ENCODE measurements at regions not wholly inside any gene's neighbourhood (a gene's known extent, or its start where the extent isn't known, plus 50 kb on each side); places are given as distances from the start of the nearest gene placed in this dataset.

DNA sequence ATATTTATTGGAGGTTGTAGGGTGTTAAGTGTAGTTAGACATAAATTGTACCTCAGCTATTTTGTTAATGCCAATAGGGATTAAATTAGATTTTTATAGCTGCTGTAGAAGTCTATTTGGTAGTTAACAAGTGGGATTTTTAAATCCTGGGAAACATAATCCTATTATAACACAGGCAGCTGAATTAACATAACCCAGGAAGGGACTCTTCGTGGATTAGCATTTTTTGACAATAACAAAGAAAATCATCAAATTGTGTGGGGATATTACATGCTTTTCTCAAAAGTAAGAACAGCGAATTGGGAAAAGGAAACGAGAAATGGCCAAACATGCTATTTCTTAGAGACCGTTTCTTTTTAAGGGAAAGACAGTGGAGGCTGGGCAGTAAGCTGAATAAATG is 172.8 kb downstream of the ZIC5 start:
- TF ChIP-seq, protein P1, sequence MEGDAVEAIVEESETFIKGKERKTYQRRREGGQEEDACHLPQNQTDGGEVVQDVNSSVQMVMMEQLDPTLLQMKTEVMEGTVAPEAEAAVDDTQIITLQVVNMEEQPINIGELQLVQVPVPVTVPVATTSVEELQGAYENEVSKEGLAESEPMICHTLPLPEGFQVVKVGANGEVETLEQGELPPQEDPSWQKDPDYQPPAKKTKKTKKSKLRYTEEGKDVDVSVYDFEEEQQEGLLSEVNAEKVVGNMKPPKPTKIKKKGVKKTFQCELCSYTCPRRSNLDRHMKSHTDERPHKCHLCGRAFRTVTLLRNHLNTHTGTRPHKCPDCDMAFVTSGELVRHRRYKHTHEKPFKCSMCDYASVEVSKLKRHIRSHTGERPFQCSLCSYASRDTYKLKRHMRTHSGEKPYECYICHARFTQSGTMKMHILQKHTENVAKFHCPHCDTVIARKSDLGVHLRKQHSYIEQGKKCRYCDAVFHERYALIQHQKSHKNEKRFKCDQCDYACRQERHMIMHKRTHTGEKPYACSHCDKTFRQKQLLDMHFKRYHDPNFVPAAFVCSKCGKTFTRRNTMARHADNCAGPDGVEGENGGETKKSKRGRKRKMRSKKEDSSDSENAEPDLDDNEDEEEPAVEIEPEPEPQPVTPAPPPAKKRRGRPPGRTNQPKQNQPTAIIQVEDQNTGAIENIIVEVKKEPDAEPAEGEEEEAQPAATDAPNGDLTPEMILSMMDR (IDR thresholded peaks at IDR 0.05), result no peak
- H3K36me3 Mint-ChIP-seq (ENCODE audit: low read depth), result no peaks in the 10 kb centered on the region

DNA sequence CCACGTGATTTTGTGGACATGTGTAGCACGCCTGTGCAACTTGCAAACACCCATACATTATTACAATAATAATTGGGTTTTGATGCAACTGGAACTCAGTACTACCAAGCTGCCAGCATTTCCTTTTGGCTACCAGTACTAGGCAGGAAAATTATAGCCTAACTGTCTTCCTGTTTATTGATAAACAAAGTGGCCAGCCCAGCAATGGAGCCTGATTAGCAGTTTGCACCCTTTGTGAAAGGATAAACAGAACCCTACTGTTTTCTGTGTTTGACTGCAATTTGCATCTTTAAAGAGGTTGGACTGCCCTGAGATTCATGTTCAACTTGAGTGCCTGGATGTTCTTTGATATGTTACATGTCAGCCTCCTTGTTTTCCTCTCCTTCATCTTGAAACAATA is 173.9 kb downstream of the ZIC5 start:
- H3K27ac Mint-ChIP-seq, result no peak overlapping the region
- no peak for DNase-seq
- peaks cover 14% of the 10 kb centered on the region for H3K4me1 Mint-ChIP-seq
- H3K36me3 Mint-ChIP-seq (ENCODE audit: low read depth), result no peaks in the 10 kb centered on the region
- H3K4me3 Mint-ChIP-seq, result no peak overlapping the region
- H3K9me3 Mint-ChIP-seq, result no peaks in the 10 kb centered on the region
- H3K27me3 Mint-ChIP-seq (ENCODE audit: low read depth, poor library complexity), result peaks cover 2% of the 10 kb centered on the region
- TF ChIP-seq, protein P1 (IDR thresholded peaks at IDR 0.05), result no peak

More for the DNA sequence above, 172.8 kb downstream of the ZIC5 start:
- Mint-ChIP-seq H3K9me3 (no peaks in the 10 kb centered on the region), H3K4me3 (no peak overlapping the region), H3K27me3 (ENCODE audit: low read depth, poor library complexity) (peaks cover 2% of the 10 kb centered on the region), H3K4me1 (peaks cover 21% of the 10 kb centered on the region), H3K27ac (no peak overlapping the region)
- DNase-seq, result no peak

DNA sequence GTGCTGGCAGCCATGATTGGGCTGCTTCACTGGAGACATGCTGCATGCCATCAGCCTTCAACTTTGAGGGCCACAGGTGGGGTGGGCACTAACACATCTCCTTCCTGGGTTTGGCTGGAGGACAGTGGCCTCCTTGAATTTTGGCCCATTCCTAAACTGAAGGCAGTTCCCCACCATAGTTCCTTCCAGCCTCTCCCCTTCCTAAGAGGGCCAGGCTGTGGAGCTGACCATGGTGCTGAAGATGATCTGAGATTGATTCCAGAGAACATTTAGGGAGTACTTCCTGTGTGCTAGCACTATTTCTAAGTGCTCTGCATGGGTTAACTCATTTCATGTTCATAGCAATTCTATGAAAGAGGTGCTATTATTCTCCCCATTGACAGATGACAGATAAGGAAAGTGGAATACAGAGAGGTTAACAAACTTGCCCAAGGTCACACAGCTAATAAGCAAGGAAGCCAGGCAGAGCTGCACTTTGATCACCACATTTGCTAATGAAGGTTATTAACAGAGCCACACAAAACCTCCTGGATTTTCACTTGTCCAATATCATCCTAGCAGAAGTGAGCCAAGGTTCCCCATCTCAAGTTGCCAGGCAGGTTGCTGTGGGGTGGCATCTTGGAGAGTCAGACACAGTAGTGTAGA is 175.3 kb downstream of the ZIC5 start:
- H3K4me3 Mint-ChIP-seq, result no peak overlapping the region
- H3K4me1 Mint-ChIP-seq, result peaks cover 12% of the 10 kb centered on the region
- no peaks in the 10 kb centered on the region for H3K36me3 Mint-ChIP-seq (ENCODE audit: low read depth)
- H3K27me3 Mint-ChIP-seq (ENCODE audit: low read depth, poor library complexity), result peaks cover 6% of the 10 kb centered on the region
- no peaks in the 10 kb centered on the region for H3K9me3 Mint-ChIP-seq
- no peak overlapping the region for H3K27ac Mint-ChIP-seq
- DNase-seq, result peak; percentile 85
- TF ChIP-seq, protein P1 (IDR thresholded peaks at IDR 0.05), result no peak

DNA sequence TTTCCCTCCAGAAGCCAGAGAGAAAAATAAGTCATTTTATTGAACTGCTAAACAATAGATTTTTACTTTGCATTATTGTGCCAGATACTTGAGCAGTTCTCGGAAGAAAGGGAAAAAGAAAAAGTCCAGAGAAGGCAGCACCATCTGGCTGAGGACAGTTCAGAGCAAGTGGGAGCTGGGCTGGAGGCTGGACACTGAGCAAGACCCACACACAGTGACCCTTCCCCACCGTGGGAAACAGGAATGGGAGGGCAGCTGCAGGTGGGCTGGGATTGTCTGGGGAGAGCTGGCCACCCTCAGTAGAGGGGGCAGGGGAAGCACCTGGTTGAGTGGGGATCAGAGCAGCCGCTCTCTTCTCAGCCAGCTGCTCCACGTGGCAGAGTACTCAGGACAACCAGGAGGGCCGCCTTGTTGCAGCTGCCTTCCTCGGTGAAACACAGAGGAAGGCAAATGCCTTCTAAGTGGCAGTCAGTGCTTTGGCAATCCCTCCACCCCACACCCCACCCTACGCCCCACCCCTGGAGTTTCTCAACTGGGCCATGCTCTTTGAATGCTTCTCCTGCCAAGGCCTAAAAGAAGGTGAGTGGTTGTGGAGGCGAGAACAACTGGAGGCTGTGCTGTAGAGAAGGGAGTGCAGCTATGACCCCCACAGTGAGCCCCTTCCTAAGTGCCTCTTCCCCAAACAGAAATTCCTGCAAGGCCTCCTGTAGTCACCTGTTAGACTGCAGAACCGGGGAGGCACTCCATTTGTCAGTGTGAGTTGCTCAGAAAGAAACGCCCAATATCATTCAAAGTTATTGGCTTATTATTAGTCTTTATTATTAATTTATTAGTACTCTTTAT is 179.3 kb downstream of the ZIC5 start:
- Mint-ChIP-seq H3K36me3 (ENCODE audit: low read depth) (no peaks in the 10 kb centered on the region), H3K9me3 (peaks cover 16% of the 10 kb centered on the region), H3K27ac (no peak overlapping the region), H3K27me3 (ENCODE audit: low read depth, poor library complexity) (peaks cover 3% of the 10 kb centered on the region), H3K4me3 (no peak overlapping the region), H3K4me1 (no peaks in the 10 kb centered on the region)
- no peak for DNase-seq
- TF ChIP-seq, protein P1 (IDR thresholded peaks at IDR 0.05), result no peak

DNA sequence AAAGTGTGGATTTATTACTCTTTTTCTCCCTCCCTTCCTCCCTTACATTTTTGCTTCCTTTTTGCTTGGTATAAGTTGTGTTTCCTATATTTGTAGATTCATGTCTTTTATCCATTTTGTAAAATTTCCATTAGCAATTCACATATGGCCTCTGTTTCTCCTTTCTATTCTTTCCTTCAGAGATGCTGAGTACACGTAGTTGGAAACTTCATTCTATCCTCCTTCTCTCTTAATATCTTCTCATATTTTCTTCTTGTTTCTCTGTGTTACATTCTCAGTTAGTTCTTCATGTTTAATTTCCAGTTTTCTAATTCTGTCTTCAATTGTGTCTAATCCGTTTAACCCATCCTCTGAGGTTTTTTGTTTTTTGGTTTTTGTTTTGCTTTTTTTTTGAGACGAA is 188.9 kb downstream of the ZIC5 start:
- DNase-seq, result no peak
- Mint-ChIP-seq H3K9me3 (peaks cover 33% of the 10 kb centered on the region), H3K36me3 (ENCODE audit: low read depth) (peaks cover 6% of the 10 kb centered on the region), H3K27me3 (ENCODE audit: low read depth, poor library complexity) (no peaks in the 10 kb centered on the region), H3K27ac (no peak overlapping the region), H3K4me1 (no peaks in the 10 kb centered on the region), H3K4me3 (no peak overlapping the region)
- TF ChIP-seq, protein P1 (IDR thresholded peaks at IDR 0.05), result no peak
